ENCODE measurements at regions not wholly inside any gene's neighbourhood (a gene's known extent, or its start where the extent isn't known, plus 50 kb on each side); places are given as distances from the start of the nearest gene placed in this dataset.

DNA sequence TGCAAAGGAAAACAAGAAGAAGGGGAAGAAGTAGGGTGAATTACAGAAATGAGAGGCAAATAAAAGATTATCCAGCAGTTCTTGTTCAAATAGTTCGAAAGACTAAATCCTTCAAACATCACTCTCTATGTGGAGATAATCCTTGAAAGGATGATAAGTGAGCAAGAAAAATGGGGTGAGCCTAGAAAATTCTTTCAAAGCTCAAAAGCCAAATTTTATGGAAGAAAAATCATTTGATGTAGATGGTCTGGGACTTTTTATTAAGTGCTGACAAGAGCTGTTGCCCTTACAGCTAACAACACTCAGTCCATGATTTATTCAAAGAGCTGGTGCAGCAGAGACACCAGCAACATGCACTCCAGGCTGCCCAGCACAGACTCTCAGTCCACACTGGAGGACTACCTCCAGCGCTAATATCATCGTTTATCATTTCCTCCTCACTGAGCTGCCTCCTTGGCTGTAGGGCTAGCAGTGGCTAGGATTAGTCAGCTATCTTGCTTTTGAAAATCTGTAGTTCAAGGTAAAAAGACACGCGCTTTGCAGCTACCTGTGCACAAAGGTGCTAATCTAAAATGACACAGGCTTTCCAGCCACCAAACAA is 264.8 kb upstream of the KIF2A start:
- TF ChIP-seq, protein P1, sequence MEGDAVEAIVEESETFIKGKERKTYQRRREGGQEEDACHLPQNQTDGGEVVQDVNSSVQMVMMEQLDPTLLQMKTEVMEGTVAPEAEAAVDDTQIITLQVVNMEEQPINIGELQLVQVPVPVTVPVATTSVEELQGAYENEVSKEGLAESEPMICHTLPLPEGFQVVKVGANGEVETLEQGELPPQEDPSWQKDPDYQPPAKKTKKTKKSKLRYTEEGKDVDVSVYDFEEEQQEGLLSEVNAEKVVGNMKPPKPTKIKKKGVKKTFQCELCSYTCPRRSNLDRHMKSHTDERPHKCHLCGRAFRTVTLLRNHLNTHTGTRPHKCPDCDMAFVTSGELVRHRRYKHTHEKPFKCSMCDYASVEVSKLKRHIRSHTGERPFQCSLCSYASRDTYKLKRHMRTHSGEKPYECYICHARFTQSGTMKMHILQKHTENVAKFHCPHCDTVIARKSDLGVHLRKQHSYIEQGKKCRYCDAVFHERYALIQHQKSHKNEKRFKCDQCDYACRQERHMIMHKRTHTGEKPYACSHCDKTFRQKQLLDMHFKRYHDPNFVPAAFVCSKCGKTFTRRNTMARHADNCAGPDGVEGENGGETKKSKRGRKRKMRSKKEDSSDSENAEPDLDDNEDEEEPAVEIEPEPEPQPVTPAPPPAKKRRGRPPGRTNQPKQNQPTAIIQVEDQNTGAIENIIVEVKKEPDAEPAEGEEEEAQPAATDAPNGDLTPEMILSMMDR (IDR thresholded peaks at IDR 0.05; ENCODE audit: low read depth, low read length), result no peak
- H3K27ac ChIP-seq, result no peak overlapping the region
- H3K9me3 ChIP-seq (ENCODE audit: low read depth), result no peaks in the 10 kb centered on the region
- no peaks in the 10 kb centered on the region for H3K36me3 ChIP-seq
- H3K27me3 ChIP-seq, result no peaks in the 10 kb centered on the region
- H3K4me3 ChIP-seq, result no peak overlapping the region
- DNase-seq (ENCODE audit: low read depth in 1 of 2, low spot score in 1 of 2), result no peak
- H3K4me1 ChIP-seq (ENCODE audit: low read depth), result no peaks in the 10 kb centered on the region

DNA sequence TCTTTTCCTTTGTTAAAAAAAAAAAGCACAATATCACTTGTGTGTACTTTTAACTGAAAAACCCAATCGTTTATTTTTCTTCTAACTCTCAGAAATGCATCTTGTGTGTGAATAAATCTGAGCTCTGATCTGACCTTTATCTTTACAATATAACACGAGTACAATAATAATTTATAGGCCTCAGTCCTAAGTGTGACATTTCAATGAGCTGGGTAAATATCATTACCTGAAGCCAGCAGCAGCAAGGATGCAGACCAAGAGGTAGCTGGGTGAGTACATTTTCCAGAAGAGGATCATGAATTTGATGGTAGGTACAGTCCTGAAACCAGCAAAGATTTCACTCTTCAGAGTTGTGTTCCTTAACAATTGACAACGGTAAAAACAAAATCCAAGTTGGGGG is 264.0 kb upstream of the KIF2A start:
- Histone ChIP-seq H3K4me1 (ENCODE audit: low read depth) (no peaks in the 10 kb centered on the region), H3K27me3 (no peaks in the 10 kb centered on the region), H3K4me3 (no peak overlapping the region), H3K9me3 (ENCODE audit: low read depth) (no peaks in the 10 kb centered on the region), H3K27ac (no peak overlapping the region), H3K36me3 (no peaks in the 10 kb centered on the region)
- DNase-seq (ENCODE audit: low read depth in 1 of 2, low spot score in 1 of 2), result no peak
- TF ChIP-seq, protein P1 (IDR thresholded peaks at IDR 0.05; ENCODE audit: low read depth, low read length), result no peak

DNA sequence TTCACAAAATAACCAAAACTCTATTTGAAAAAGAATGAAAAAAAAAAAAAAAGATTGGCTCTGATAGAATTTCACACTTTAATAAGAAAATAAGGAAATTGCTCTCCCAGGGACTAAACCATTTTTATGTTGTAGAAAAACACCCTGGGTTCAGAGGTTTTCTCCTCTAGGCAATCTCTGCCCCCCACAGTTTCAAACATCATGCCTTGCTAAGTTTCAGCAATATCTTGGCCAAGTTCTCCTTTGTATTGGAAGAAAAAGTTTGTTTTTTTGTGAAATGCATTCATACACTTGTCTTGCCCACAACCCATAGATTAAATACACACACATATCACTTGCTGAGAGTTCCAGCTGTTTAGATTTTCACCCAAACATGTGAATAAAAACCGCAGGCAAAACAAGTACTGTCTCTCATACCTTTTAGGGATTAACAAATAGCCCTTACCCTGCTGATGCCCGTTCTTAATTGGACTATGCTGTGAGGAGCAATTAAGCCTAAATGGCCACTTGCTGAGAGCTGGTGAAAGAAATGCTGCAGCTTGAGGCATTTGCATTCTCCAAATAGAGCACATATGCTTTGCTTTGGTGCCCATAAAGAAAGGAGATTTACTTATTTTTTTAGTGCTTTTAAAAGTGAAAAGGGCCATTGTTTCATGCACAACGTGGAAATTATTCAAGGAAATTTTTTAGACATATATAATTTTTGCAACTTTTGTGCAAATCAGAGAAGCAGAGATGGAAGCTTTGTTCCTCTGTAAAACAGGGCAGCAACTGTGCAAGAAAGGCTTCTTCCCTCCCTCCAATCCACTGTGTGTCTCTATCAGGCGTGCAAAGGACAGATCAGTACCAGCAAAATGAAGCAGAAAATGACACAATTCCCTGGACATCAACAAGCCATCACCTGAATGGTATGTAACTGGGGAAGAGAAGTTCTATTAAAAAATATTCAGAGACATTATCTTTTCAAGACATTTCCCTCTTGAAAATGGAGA is 262.4 kb upstream of the KIF2A start:
- Histone ChIP-seq H3K4me1 (ENCODE audit: low read depth) (no peaks in the 10 kb centered on the region), H3K27ac (no peak overlapping the region), H3K36me3 (no peaks in the 10 kb centered on the region), H3K9me3 (ENCODE audit: low read depth) (no peaks in the 10 kb centered on the region), H3K27me3 (no peaks in the 10 kb centered on the region), H3K4me3 (no peak overlapping the region)
- DNase-seq (ENCODE audit: low read depth in 1 of 2, low spot score in 1 of 2), result no peak
- TF ChIP-seq, protein P1 (IDR thresholded peaks at IDR 0.05; ENCODE audit: low read depth, low read length), result no peak

DNA sequence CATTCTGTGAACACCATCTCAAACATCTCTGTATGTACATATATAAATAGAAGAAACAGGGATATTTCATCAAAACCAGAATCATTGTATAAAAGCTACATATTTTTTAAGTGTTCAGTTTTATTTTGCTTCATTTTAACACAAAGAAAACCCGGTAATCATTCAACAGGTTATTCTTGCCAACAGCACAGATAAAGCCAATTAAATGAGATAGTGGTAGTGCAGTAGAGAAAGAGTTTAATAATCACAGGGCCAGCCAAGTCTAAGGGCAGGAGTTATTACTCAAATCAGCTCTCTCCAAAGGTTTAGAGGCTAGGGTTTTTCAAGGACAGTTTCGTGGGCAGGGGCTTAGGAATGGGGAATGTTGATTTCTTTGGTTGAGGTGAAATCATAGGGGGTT is 261.0 kb upstream of the KIF2A start:
- Histone ChIP-seq H3K27ac (no peak overlapping the region), H3K4me1 (ENCODE audit: low read depth) (no peaks in the 10 kb centered on the region), H3K9me3 (ENCODE audit: low read depth) (no peaks in the 10 kb centered on the region), H3K27me3 (no peaks in the 10 kb centered on the region), H3K36me3 (no peaks in the 10 kb centered on the region), H3K4me3 (no peak overlapping the region)
- no peak for DNase-seq (ENCODE audit: low read depth in 1 of 2, low spot score in 1 of 2)
- TF ChIP-seq, protein P1 (IDR thresholded peaks at IDR 0.05; ENCODE audit: low read depth, low read length), result no peak

DNA sequence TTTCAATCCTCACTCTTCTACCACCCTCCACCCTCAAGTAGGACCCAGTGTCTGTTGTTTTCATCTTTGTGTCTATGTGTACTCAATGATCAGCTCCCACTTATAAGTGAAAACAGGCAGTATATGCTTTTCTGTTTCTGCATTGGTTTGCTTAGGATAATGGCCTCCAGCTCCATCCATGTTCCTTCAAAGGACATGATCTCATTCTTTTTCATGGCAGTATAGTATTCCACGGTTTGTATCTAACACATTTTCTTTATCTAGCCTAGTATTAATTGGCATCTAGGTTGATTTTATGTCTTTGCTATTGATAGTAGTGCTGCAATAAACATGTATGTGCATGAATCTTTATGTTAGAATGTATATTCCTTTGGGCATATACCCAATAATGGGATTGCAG is 259.8 kb upstream of the KIF2A start:
- H3K36me3 ChIP-seq, result no peaks in the 10 kb centered on the region
- H3K4me3 ChIP-seq, result no peak overlapping the region
- TF ChIP-seq, protein P1 (IDR thresholded peaks at IDR 0.05; ENCODE audit: low read depth, low read length), result no peak
- no peaks in the 10 kb centered on the region for H3K27me3 ChIP-seq
- no peak overlapping the region for H3K27ac ChIP-seq
- no peak for DNase-seq (ENCODE audit: low read depth in 1 of 2, low spot score in 1 of 2)
- H3K9me3 ChIP-seq (ENCODE audit: low read depth), result no peaks in the 10 kb centered on the region
- no peaks in the 10 kb centered on the region for H3K4me1 ChIP-seq (ENCODE audit: low read depth)

Data from cardiac muscle cell (in vitro differentiated cells and primary cell).